BJ (cell line): ENCODE measurements at regions not wholly inside any gene's neighbourhood (a gene's known extent, or its start where the extent isn't known, plus 50 kb on each side); places are given as distances from the start of the nearest gene placed in this dataset.

Experiments used
- CTCF ChIA-PET: fragments of 350-600 bp; formaldehyde crosslinking; extraction: SDS; loops from one replicate; lab custom pipeline; 2021; ENCODE audit warnings: antibody characterized with exemption, inconsistent platforms; lab: Yijun Ruan, JAX
- POLR2A ChIA-PET: fragments of 300-600 bp; sonication (Branson Sonifier 250); formaldehyde crosslinking; extraction: SDS; loops from one replicate; lab custom pipeline; 2021; ENCODE audit warnings: antibody characterized with exemption; lab: Charles Lee
- DNase-seq: peaks from one replicate; pipeline ENCODE4 v3.0.0-alpha.2; 2011; ENCODE audit warnings: low read depth
- H3K27me3 ChIP-seq: 2 replicates; pipeline ENCODE4 v1.6.0; 2011; ENCODE audit warnings: low read length; ENCODE audit not compliant: control insufficient read depth, insufficient read depth
- H3K36me3 ChIP-seq: 2 replicates; pipeline ENCODE4 v1.5.1; 2011; ENCODE audit warnings: low read length; ENCODE audit not compliant: control insufficient read depth, insufficient read depth
- H3K4me3 ChIP-seq: 2 replicates; pipeline ENCODE4 v1.5.1; 2011; ENCODE audit warnings: low read depth, mild to moderate bottlenecking, control low read depth, low read length
- CTCF ChIP-seq: IDR thresholded peaks from 2 replicates; pipeline ENCODE4 v1.5.1; 2011; ENCODE audit warnings: low read depth, mild to moderate bottlenecking, control low read depth, inconsistent platforms, low read length, moderate library complexity; ENCODE audit not compliant: insufficient read depth

GRCh38 chrX:106397788-106398538 lies 213.8 kb upstream of the RADX start:
- DNase-seq: no peak
- POLR2A ChIA-PET: no interaction called here
- no peaks in the 10 kb centered on the region for H3K27me3 ChIP-seq
- no peaks in the 10 kb centered on the region for H3K36me3 ChIP-seq
- no peak for TF ChIP-seq CTCF
- CTCF ChIA-PET: no interaction called here
- H3K4me3 ChIP-seq: no peak overlapping the region

- CTCF ChIA-PET: no interaction called here
- no peak for TF ChIP-seq CTCF
- no peaks in the 10 kb centered on the region for H3K36me3 ChIP-seq
- POLR2A ChIA-PET: no interaction called here
- H3K27me3 ChIP-seq: no peaks in the 10 kb centered on the region
- DNase-seq: no peak
- H3K4me3 ChIP-seq: no peak overlapping the region
These were observed 209.7 kb upstream of the RADX start for GRCh38 chrX:106401965-106402559.

GRCh38 chrX:106404512-106404911 lies 207.3 kb upstream of the RADX start:
- ChIA-PET POLR2A (no interaction called here), CTCF (no interaction called here)
- TF ChIP-seq CTCF: no peak
- H3K27me3 ChIP-seq: no peaks in the 10 kb centered on the region
- no peaks in the 10 kb centered on the region for H3K36me3 ChIP-seq
- no peak for DNase-seq
- H3K4me3 ChIP-seq: no peak overlapping the region

- TF ChIP-seq CTCF: peak; percentile 56
- ChIA-PET CTCF (interaction anchor here (0.9 to 1.3 kb wide), 6 partner anchors 23 to 381 kb away, joined by 3 to 7 read pairs (median 4); no protein-coding TSS in a partner anchor), POLR2A (no interaction called here)
- no peak for DNase-seq
- H3K27me3 ChIP-seq: no peaks in the 10 kb centered on the region
- no peak overlapping the region for H3K4me3 ChIP-seq
- H3K36me3 ChIP-seq: no peaks in the 10 kb centered on the region
These were observed 196.4 kb upstream of the RADX start for GRCh38 chrX:106415276-106415895.

GRCh38 chrX:106436691-106437090 lies 175.1 kb upstream of the RADX start:
- TF ChIP-seq CTCF: no peak
- ChIA-PET POLR2A (no interaction called here), CTCF (no interaction called here)
- Histone ChIP-seq H3K36me3 (no peaks in the 10 kb centered on the region), H3K4me3 (no peak overlapping the region), H3K27me3 (no peaks in the 10 kb centered on the region)
- no peak for DNase-seq
